ENCODE measurements at regions not wholly inside any gene's neighbourhood (a gene's known extent, or its start where the extent isn't known, plus 50 kb on each side); places are given as distances from the start of the nearest gene placed in this dataset.

DNA sequence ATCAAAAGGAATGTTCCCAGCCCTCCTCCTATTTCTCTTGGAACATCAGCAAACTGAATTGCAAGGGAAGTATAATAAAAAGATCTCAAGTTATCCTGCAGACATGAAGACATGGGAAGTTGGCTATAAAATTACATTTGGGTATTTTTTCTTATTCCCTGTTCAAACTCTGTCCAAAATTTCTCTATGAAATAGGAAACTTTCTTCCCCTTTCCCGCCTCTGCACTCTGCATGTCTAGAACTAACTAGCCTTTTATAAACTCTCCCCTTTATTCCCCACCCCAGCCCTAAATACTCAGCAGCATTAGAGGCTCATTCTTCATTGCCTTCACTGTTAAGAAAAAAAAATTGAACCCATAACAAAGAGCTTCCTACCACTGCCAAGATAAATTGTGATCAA is 126.7 kb upstream of the EDNRA start:
- TF ChIP-seq YY1 (IDR thresholded peaks at IDR 0.05; ENCODE audit: insufficient read depth, insufficient read length) (no peak), ZNF274 (IDR thresholded peaks at IDR 0.05; ENCODE audit: low read depth, low read length) (no peak)

Data from NT2/D1 (cell line).